ENCODE measurements at regions not wholly inside any gene's neighbourhood (a gene's known extent, or its start where the extent isn't known, plus 50 kb on each side); places are given as distances from the start of the nearest gene placed in this dataset.
A peak's percentile ranks its signal among the peaks of the same experiment; 100 is the strongest.
"Not testable (repeated sequence)": the region's sequence is repeated elsewhere in the genome, so short reads cannot be mapped to it uniquely, and the experiment has no call there.

DNA sequence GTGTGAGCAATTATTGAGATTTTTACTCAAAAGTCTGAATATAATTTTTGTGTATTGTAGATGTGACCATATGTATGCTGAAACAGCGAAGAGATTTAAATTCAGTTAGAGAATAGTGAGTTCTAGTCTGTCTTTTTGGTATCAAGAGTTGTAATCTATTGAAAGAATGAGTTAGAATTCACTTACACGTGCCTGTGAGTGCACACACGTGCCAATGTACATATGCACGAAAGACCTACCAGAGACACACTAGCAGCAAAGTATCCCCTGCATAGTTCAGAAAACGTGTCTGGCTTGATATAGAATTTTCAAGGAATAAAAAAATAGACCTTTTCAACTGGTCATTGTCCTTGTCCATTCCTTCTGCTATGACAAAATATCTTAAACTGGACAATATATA is 64.8 kb upstream of the BHLHE40 start:
- POLR2A ChIA-PET = no interaction called here
- Mint-ChIP-seq H3K4me1 (ENCODE audit: low read depth) (peaks cover 2% of the 10 kb centered on the region), H3K27me3 (ENCODE audit: low read depth) (no peaks in the 10 kb centered on the region), H3K36me3 (ENCODE audit: low read depth) (peaks cover 20% of the 10 kb centered on the region), H3K9me3 (ENCODE audit: insufficient read depth) (peaks cover 32% of the 10 kb centered on the region), H3K4me3 (no peak overlapping the region), H3K27ac (no peak overlapping the region)
- ATAC-seq (no peak), DNase-seq (no peak)
- CTCF ChIA-PET = no interaction called here

DNA sequence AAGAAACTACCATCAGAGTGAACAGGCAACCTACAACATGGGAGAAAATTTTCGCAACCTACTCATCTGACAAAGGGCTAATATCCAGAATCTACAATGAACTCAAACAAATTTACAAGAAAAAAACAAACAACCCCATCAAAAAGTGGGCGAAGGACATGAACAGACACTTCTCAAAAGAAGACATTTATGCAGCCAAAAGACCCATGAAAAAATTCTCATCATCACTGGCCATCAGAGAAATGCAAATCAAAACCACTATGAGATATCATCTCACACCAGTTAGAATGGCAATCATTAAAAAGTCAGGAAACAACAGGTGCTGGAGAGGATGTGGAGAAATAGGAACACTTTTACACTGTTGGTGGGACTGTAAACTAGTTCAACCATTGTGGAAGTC is 57.6 kb upstream of the BHLHE40 start:
- H3K9me3 Mint-ChIP-seq (ENCODE audit: insufficient read depth); ATAC-seq; H3K27ac Mint-ChIP-seq; CTCF ChIA-PET; DNase-seq; H3K27me3 Mint-ChIP-seq (ENCODE audit: low read depth); H3K4me1 Mint-ChIP-seq (ENCODE audit: low read depth); H3K36me3 Mint-ChIP-seq (ENCODE audit: low read depth); POLR2A ChIA-PET; H3K4me3 Mint-ChIP-seq: not testable (repeated sequence)

DNA sequence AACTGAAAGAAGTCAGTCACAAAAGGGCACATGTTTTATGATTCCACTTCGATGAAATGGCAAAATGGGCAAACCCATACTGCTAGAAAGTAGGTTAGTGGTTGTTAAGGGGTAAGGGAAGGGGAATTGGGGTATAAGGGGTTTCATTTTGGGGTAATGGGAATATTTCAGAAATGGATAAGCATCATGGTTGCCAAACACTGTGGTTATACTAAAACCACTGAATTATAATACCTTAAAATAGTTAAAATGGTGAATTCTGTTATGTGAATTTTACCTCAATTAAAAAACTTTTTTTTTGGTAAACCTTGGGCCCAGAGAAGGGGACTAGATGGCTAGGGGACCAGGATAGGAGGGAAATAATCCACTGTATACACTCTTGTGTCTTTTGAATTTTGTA is 52.3 kb upstream of the BHLHE40 start:
- CTCF ChIA-PET = no interaction called here
- peaks cover 9% of the 10 kb centered on the region for H3K36me3 Mint-ChIP-seq (ENCODE audit: low read depth)
- no peak for ATAC-seq

DNA sequence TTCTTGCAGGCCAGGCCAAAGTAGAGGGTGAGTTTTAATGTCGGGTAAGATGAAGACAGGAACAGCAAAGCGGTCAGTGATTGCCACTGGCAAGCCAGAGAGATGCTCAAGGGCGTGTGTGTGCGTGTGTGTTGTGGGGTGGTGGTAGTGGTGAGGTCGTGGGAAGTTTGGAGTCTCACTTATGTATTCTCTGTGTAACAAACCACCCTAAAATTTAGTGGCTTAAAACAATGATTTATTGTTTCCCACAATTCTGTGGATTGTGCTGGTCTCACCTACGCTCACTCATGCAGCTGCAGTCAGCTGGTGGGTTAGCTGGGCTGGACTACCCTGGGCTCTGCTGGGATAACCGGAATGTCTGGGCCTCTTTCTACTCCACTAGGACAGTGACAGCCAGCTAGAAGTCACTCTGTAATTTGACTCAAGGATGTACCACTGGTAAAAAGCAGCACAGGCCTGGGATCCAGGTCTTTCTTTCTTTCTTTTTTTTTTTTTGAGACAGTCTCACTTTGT is 50.9 kb upstream of the BHLHE40 start:
- Mint-ChIP-seq H3K4me1 (ENCODE audit: low read depth) (peaks cover 33% of the 10 kb centered on the region), H3K27me3 (ENCODE audit: low read depth) (no peaks in the 10 kb centered on the region), H3K27ac (peak overlapping the region; percentile 76), H3K9me3 (ENCODE audit: insufficient read depth) (peaks cover 4% of the 10 kb centered on the region), H3K4me3 (no peak overlapping the region), H3K36me3 (ENCODE audit: low read depth) (peaks cover 11% of the 10 kb centered on the region)
- POLR2A ChIA-PET = interaction anchor here (0.6 to 2.0 kb wide), 4 partner anchors 49 to 98 kb away, joined by 3 to 6 read pairs (median 4); partner anchors contain the start of gene BHLHE40
- CTCF ChIA-PET = interaction anchor here (0.5 to 2.3 kb wide), 6 partner anchors 38 to 424 kb away, joined by 3 to 10 read pairs (median 3); no protein-coding TSS in a partner anchor
- DNase-seq (peak; percentile 47), ATAC-seq (peak; percentile 60)

More for the DNA sequence above, 52.3 kb upstream of the BHLHE40 start:
- POLR2A ChIA-PET = interaction anchor here (0.7 kb wide), 1 partner anchor 18 kb away, joined by 3 read pairs; no protein-coding TSS in a partner anchor
- H3K27ac Mint-ChIP-seq = no peak overlapping the region
- no peak overlapping the region for H3K4me3 Mint-ChIP-seq
- no peaks in the 10 kb centered on the region for H3K27me3 Mint-ChIP-seq (ENCODE audit: low read depth)
- DNase-seq = no peak
- peaks cover 4% of the 10 kb centered on the region for H3K9me3 Mint-ChIP-seq (ENCODE audit: insufficient read depth)
- peaks cover 31% of the 10 kb centered on the region for H3K4me1 Mint-ChIP-seq (ENCODE audit: low read depth)
